Smooth muscle cell (in vitro differentiated cells): ENCODE measurements at regions not wholly inside any gene's neighbourhood (a gene's known extent, or its start where the extent isn't known, plus 50 kb on each side); places are given as distances from the start of the nearest gene placed in this dataset.
"Not testable (repeated sequence)": the region's sequence is repeated elsewhere in the genome, so short reads cannot be mapped to it uniquely, and the experiment has no call there.

Experiments
- DNase-seq: peaks from one replicate; lab custom pipeline; 2025; ENCODE audit not compliant: unreplicated experiment; lab: John Stamatoyannopoulos, UW
- H2AFZ ChIP-seq: fragments of 200-600 bp; sonication (generic); 2 replicates; pipeline ENCODE4 v1.6.0; 2016; ENCODE audit warnings: antibody characterized with exemption, low read depth, mild to moderate bottlenecking
- H3F3A ChIP-seq: fragments of 200-600 bp; sonication (generic); 2 replicates; pipeline ENCODE4 v1.6.0; 2017; ENCODE audit warnings: antibody characterized with exemption, low read depth
- H3K27ac ChIP-seq: fragments of 200-600 bp; sonication (generic); 2 replicates; pipeline ENCODE4 v1.5.1; 2016; ENCODE audit warnings: low read depth, mild to moderate bottlenecking
- H3K27me3 ChIP-seq: fragments of 200-600 bp; sonication (generic); 2 replicates; pipeline ENCODE4 v1.6.1; 2016; ENCODE audit warnings: low read depth, mild to moderate bottlenecking
- H3K36me3 ChIP-seq: fragments of 200-600 bp; sonication (generic); 2 replicates; pipeline ENCODE4 v1.5.1; 2016; ENCODE audit warnings: low read depth
- H3K4me1 ChIP-seq: fragments of 200-600 bp; sonication (generic); 2 replicates; pipeline ENCODE4 v1.5.1; 2016; ENCODE audit warnings: low read depth
- H3K4me2 ChIP-seq: fragments of 200-600 bp; sonication (generic); 2 replicates; pipeline ENCODE4 v1.6.0; 2016; ENCODE audit warnings: mild to moderate bottlenecking
- H3K4me3 ChIP-seq: fragments of 200-600 bp; sonication (generic); 2 replicates; pipeline ENCODE4 v1.5.1; 2016; ENCODE audit warnings: mild to moderate bottlenecking
- H3K79me2 ChIP-seq: fragments of 200-600 bp; sonication (generic); 2 replicates; pipeline ENCODE4 v1.6.0; 2016; ENCODE audit warnings: low read depth, mild to moderate bottlenecking
- H3K9ac ChIP-seq: fragments of 200-600 bp; sonication (generic); 2 replicates; pipeline ENCODE4 v1.6.0; 2016; ENCODE audit warnings: low read depth
- H3K9me3 ChIP-seq: fragments of 200-600 bp; sonication (generic); replicated peaks from 2 replicates; pipeline ENCODE4 v1.5.1; 2016; ENCODE audit warnings: low read depth
- H4K20me1 ChIP-seq: fragments of 200-600 bp; sonication (generic); 2 replicates; pipeline ENCODE4 v1.6.0; 2016; ENCODE audit warnings: low read depth
- CTCF ChIP-seq: fragments of 200-600 bp; sonication (generic); IDR thresholded peaks from 2 replicates; pipeline ENCODE4 v1.5.1; 2017; ENCODE audit warnings: borderline replicate concordance, mild to moderate bottlenecking, antibody characterized with exemption; ENCODE audit not compliant: insufficient read depth, poor library complexity, severe bottlenecking
- WGBS: methylation state at CpG from one replicate; pipeline ENCODE4 v1.1.7; 2016; ENCODE audit warnings: low lambda C conversion rate; 5-methylcytosine and 5-hydroxymethylcytosine counted together

GRCh38 chr3:76527773-76528172 is 512.1 kb upstream of the ROBO2 start:
- no peak for TF ChIP-seq CTCF
- no peak for DNase-seq
- Histone ChIP-seq H2AFZ (no peak overlapping the region), H4K20me1 (no peaks in the 10 kb centered on the region), H3K4me3 (no peak overlapping the region), H3K27ac (no peak overlapping the region), H3K27me3 (no peaks in the 10 kb centered on the region), H3K9me3 (no peaks in the 10 kb centered on the region), H3K9ac (no peak overlapping the region), H3K4me2 (no peak overlapping the region), H3K79me2 (no peaks in the 10 kb centered on the region), H3K36me3 (no peaks in the 10 kb centered on the region), H3F3A (no peaks in the 10 kb centered on the region), H3K4me1 (no peaks in the 10 kb centered on the region)

- H3K79me2 ChIP-seq: no peaks in the 10 kb centered on the region
- no peak for TF ChIP-seq CTCF
Measured at GRCh38 chr3:76532158-76532822, 507.6 kb upstream of the ROBO2 start.

GRCh38 chr3:76533710-76534109 is 506.2 kb upstream of the ROBO2 start:
- H3K27ac ChIP-seq, H3K79me2 ChIP-seq, DNase-seq, H3K9me3 ChIP-seq, H3F3A ChIP-seq, H3K36me3 ChIP-seq, H4K20me1 ChIP-seq, H3K27me3 ChIP-seq, H3K9ac ChIP-seq, H3K4me1 ChIP-seq, H2AFZ ChIP-seq, H3K4me2 ChIP-seq, H3K4me3 ChIP-seq: not testable (repeated sequence)
- 72% methylated on average over 4 of the region's 4 CpGs for WGBS

More at GRCh38 chr3:76532158-76532822, 507.6 kb upstream of the ROBO2 start:
- H3K27ac ChIP-seq: no peak overlapping the region
- no peaks in the 10 kb centered on the region for H3K27me3 ChIP-seq
- no peak overlapping the region for H3K4me3 ChIP-seq
- no peaks in the 10 kb centered on the region for H3F3A ChIP-seq
- no peak overlapping the region for H3K9ac ChIP-seq
- H4K20me1 ChIP-seq: no peaks in the 10 kb centered on the region
- H3K4me1 ChIP-seq: no peaks in the 10 kb centered on the region
- no peak overlapping the region for H2AFZ ChIP-seq
- no peaks in the 10 kb centered on the region for H3K9me3 ChIP-seq
- no peaks in the 10 kb centered on the region for H3K36me3 ChIP-seq
- WGBS: 90% methylated on average over 2 of the region's 2 CpGs
- no peak overlapping the region for H3K4me2 ChIP-seq
- DNase-seq: no peak

GRCh38 chr3:76537857-76538256 is 502.0 kb upstream of the ROBO2 start:
- H4K20me1 ChIP-seq, H2AFZ ChIP-seq, H3K79me2 ChIP-seq, H3K27me3 ChIP-seq, H3K4me1 ChIP-seq, H3K9me3 ChIP-seq, H3K27ac ChIP-seq, H3K4me3 ChIP-seq, DNase-seq, H3K9ac ChIP-seq, H3F3A ChIP-seq, H3K4me2 ChIP-seq, H3K36me3 ChIP-seq: not testable (repeated sequence)
- WGBS: 98% methylated on average over 3 of the region's 3 CpGs

- H3K79me2 ChIP-seq: no peaks in the 10 kb centered on the region
- H3K9ac ChIP-seq: no peak overlapping the region
- 87% methylated on average over 2 of the region's 2 CpGs for WGBS
- peaks cover 7% of the 10 kb centered on the region for H3K4me1 ChIP-seq
- H3K27me3 ChIP-seq: no peaks in the 10 kb centered on the region
- H3F3A ChIP-seq: no peaks in the 10 kb centered on the region
- TF ChIP-seq CTCF: no peak
- no peak overlapping the region for H2AFZ ChIP-seq
- no peak overlapping the region for H3K4me3 ChIP-seq
- H4K20me1 ChIP-seq: no peaks in the 10 kb centered on the region
- no peaks in the 10 kb centered on the region for H3K36me3 ChIP-seq
- no peak for DNase-seq
- no peak overlapping the region for H3K27ac ChIP-seq
- no peak overlapping the region for H3K4me2 ChIP-seq
- no peaks in the 10 kb centered on the region for H3K9me3 ChIP-seq
Measured at GRCh38 chr3:76547674-76548073, 492.2 kb upstream of the ROBO2 start.
